Forelimb muscle (tissue), 1 donor: ENCODE measurements at regions not wholly inside any gene's neighbourhood (a gene's known extent, or its start where the extent isn't known, plus 50 kb on each side); places are given as distances from the start of the nearest gene placed in this dataset.
A peak's percentile ranks its signal among the peaks of the same experiment; 100 is the strongest.

ENCODE experiments used
- DNase-seq: peaks from one replicate; pipeline ENCODE4 v3.0.0-alpha.2; 2013; ENCODE audit warnings: low read depth

DNA sequence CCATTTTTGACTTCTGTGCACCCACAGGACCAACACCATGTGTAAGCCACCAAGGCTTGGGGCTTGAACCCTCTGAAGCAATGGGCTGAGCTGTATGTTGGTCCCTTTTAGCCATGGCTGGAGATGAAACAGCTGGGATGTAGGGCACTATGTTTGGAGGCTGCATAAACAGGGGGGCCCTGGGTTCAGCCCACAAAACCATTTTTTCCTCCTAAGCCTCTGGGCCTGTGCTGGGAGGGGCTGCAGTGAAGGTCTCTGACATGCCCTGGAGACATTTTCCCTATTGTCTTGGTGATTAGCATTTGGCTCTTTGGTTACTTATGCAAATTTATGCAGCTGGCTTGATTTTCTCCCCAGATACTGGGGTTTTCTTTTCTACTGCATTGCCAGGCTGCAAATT lies 144.9 kb downstream of the ZNF326 start:
- DNase-seq = no peak

DNA sequence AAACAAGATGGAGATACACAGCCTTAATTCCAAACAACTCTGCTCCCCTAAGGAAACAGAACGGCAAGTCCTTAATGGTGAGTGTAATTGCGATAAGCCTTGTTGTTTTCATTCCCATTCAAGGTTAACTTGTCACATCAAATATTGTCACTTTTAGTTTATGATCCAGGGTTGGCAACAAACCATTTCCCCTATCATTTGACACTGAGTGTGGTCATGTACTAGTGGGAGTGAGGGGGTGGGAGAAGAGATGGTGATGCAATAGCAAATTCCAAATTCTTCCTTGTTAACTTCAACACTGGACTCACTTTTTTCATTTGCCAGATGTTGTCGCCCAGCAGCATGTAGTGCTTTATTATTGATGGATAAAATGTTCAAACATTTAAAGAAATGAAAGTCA lies 140.4 kb downstream of the ZNF326 start:
- DNase-seq = no peak

DNA sequence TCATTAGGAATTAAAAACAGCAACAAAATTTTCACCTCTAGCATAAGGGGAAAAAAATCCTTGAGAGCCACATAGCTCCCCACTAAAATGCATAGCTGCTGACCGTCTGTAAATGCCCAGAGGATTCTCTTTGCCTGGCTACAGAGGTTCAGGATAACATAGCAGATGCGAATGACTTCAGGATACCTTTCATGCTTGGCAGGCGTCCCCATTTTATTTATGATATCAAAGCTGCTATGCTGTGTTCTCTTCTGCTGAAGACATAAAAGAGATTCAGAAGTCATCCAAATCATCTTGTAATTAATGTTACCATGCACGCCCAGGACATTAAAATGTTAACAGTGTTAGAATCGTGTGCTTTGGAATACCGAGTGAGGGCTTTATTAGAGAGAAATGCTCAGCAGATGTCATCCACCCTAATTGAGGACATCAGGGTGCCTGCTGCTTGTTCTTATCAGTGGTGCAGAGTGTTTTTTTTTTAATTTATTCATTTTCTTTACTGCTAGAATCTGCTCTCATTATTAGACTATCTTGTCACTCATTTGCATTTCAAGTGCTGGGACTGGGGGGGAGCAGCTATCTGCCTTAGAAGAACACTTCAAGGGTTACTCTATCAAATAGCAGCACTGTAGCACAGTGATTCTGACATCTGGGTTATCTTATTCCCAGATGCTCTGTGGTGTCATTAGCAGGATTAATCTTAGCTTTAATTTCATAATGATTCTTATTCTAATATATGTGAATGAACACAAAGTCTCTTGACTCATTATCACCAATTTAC lies 139.5 kb downstream of the ZNF326 start:
- DNase-seq = no peak

DNA sequence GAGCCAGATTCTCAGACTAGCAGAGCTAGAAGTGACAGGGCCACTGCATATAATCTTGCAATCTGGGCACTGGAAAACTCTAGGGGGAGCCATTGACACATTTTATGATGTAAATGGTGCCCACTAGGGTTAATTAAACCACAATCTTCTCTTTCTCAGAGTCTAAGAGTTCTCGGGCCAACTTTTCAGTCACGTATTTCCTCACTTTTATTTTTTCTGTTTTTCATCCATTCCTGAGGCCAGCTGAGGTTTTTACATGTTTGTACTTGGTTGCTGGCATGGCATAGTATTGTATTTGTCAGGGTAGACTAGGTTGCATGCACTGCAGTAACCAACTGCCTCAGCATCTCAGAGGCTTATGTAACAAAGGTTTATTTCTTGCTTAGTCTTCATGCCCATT lies 138.2 kb downstream of the ZNF326 start:
- DNase-seq = no peak

DNA sequence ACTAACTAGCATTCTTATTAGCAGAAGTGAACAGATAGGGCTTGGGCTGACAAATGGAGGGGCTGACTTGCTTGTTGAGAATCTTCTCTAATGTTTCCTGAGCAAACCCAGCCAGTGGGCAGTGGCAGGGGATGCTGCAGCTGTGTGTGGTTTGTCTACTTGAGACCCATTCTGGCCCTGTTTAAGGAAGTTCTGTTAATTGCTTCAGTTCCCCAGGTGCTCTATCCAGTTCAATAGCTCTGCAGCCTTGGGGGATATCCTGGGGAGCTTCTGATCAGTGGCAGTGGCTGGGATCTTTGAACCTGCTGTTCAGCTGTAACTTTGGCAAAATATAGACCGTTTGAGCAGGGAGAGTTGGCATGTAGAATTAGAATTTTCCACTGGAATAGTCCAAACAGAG lies 137.4 kb downstream of the ZNF326 start:
- no peak for DNase-seq

DNA sequence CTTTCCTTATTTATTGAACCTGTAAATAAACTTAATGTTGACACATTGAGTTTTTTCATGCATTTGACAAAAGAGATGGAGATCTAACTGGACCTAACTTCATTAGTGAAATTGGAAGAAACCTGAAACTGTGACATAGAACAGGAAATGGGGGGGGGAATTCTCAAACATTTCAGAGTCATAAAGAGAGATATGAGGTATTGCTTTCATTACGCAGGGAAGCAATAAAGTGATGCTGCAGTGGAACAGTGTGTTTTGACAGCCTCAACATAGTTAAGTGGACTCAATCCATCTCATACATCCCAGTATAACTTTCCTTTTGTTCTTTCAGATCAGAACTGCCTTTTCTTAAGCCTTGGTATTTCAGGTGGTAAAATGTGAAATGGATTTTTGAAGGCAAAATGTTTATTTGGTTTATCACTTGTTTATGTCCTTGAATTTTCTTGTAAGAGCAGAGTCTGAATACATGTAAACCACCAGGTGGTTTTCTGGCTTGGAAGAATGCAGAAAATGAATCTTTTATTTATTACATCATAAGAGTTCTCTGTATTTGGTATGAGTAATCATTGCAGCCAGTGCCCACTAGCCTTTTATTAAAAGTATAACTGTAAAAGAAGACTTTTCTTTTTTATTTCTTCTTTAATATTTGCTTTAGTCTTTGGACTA lies 132.5 kb downstream of the ZNF326 start:
- no peak for DNase-seq

DNA sequence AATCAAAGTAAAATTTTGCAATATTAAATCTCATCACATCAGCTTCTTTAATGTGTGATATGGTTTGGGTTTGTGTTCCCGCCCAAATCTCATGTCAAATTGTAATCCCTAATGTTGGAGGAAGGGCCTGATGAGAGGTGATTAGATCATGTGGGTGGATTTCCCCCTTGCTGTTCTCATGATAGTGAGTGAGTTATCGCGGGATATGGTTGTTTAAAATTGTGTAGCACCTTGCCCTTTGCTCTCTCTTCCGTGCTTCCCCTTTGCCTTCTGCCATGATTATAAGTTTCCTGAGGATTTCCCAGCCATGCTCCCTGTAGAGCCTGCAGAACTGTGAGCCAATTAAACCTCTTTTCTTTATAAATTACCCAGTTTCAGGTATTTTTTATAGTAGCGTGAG lies 131.9 kb downstream of the ZNF326 start:
- DNase-seq = no peak

DNA sequence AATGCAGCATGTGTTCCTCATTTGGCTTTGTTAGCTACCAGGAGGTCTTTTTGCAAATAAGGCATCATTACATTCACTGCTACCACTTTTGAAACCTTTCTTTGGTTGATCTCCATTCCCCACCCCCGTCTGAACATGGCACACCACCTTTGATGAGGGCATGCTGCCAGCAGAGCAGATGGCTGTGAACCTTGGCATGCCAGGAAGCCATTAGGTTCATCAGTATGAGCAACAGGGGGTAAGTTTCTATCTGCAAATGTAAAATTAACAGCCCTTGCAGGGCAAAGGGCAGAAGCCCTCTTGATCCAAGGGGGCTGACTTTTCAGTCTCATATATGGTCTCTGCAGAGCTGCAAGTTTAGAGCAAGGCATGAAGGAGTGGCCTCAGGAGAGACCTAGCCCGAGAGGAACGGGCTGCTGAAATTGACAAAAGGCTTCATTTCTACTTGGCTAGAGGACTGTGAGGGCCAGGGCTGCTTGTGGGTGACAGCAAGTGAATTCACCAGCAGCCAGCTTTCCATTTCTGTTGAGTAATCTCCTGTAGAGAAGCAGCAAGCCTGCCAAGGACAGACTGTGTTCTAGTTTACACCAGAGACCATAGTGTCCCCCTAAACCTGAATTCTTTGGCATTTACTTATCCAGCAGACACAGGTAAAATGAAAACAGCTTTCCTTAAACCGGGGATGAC lies 127.9 kb downstream of the ZNF326 start:
- no peak for DNase-seq

DNA sequence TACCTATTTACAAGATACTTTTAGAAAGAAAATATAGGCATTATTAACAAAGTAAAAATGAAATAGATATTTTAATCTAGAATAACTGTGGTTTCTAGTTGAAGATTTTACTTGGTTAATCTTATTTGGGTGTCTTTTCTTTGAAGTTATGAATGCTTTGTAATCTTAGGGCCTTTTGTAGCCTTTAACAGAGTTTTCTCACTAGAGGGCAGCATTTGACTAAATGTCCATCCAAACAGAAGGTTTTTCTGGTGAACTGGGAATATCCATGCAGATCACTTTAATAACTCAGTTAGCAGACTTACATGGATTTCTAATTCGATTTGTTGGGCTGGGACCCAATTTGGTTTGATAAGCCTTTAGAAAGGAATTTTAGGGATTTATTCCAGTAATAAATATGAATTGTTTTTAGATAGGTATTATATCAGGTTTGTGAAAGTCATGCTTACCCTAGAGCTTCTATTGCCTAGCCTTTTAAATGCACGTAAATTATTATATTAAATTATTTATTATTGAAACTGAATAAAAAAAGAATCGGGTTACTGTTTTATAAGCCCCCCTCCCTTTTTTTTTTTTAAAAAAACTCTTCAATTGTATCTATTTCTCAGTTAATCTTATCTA lies 119.7 kb downstream of the ZNF326 start:
- DNase-seq = peak; percentile 24

DNA sequence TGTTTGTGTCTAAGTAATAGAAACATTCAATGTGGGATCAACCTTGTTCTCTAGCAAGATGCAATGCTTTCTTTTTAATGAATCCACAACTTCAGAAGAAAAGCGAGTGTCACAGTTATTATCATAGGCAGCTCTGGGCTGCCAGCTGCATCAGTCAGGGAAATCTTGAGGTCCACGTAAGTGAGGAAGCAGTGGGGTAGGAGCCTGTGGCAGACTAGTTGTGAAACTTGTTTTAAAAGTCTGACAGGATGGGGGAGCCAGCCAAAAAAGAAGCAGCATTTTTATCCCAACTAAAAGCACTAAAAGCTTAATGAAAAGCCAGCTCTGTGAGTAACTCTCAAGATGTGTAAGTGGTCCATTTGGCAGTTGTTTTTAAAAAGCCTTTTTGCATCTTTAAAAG lies 113.1 kb downstream of the ZNF326 start:
- DNase-seq = no peak

DNA sequence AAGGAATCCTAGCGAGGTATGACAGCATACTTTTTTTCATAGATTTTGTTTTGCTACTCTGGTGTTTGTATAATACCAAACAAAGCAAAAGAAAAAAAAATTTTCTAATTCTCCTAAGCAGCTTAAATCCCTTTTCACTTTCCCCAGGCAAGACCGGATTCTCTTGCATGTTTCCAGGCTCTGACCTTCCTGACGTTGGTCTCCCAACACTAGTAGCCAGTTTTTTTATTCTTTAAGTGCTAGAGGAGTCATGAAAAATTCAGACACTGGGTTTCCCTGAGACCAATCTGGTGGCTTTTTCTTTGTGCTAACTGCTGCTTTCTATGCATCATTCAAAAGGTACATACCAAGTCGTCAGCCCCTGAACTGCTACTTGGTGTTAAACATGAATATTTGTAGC lies 111.4 kb downstream of the ZNF326 start:
- no peak for DNase-seq

DNA sequence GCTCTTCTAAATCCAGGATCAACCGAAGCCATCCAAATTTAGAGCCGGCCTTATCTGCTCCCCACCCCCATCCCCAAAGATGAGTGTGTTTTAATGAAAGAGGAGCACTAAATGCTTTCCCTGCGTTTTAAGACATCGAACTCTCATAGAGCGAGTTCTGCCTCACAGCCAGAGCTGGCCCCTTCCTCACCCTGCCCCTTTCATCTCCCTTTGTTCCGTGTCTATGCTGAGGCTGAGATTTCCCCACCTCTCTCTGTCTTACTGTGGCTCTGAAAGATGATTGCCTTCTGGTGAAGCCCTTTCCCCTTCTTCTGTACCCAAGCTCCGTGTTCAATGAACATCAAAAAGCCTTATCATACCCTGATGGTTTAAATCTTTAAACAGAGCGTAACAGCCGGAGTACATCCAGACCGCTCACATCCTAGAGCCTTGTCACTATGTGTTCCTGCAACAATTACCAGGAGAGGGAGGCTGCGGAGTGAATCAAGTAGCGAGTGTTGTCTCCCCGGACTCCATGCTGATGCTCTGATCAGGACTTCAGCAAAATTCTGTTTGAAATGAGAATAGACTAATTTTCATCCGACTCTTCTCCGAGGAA lies 110.1 kb downstream of the ZNF326 start:
- no peak for DNase-seq

DNA sequence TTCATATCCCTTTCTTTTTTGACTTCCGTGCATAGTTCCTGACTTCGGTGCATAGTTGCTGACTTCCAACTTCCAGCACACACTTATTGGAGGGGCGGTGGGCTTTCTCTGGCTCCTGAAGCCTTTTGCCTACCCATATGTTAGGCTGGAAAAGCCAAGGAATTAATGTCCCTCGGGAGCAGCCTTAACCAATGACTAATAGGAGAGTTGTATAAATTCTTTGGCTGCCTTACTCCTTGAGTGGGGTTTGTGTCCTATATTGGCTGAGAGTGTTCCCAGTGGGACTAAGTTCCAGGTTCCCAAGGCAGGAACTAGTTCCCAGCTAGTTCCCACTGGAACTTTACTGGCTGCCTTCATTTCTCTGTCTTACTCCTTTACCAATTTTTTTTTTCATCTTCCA lies 105.7 kb downstream of the ZNF326 start:
- no peak for DNase-seq

DNA sequence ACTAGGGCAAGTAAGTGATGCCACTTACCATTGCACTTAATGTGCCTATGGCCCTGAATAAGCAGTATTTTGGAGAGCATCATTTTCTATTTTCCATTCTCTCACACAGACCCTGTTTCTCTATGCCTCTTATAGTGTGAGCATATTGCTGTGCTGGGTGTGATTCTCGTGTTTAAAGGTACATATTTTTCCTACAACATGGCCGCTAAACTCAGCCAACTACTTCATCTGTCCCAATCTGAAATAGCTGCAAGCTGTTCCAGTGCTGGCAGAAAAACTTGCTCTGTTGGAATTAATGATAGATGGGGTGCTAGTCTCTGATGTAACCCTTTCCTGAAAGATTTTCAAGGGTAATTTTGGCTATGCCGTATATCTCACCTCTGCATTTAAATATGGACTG lies 97.5 kb downstream of the ZNF326 start:
- DNase-seq = no peak
